Epithelial cell of esophagus (primary cell): ENCODE measurements at regions not wholly inside any gene's neighbourhood (a gene's known extent, or its start where the extent isn't known, plus 50 kb on each side); places are given as distances from the start of the nearest gene placed in this dataset.
A peak's percentile ranks its signal among the peaks of the same experiment; 100 is the strongest.

Source experiments
- DNase-seq: peaks from one replicate; pipeline ENCODE4 v3.0.0; 2010; ENCODE audit warnings: low read depth
- H3K4me3 ChIP-seq: 2 replicates; pipeline ENCODE4 v1.5.1; 2011; ENCODE audit warnings: mild to moderate bottlenecking, low read length, control low read depth
- CTCF ChIP-seq: IDR thresholded peaks from 2 replicates; pipeline ENCODE4 v1.5.1; 2011; ENCODE audit warnings: low read depth, mild to moderate bottlenecking, low read length, control low read depth, inconsistent platforms; ENCODE audit not compliant: insufficient read depth; ENCODE audit errors: missing control alignments

GRCh38 chrX:13258725-13259124 is 61.1 kb downstream of the ATXN3L start:
- no peak for TF ChIP-seq CTCF
- no peak for DNase-seq
- no peak overlapping the region for H3K4me3 ChIP-seq

- no peak for DNase-seq
- H3K4me3 ChIP-seq: no peak overlapping the region
- no peak for TF ChIP-seq CTCF
Observed at GRCh38 chrX:13258052-13258444, 61.8 kb downstream of the ATXN3L start.

- TF ChIP-seq CTCF: no peak
- no peak for DNase-seq
- H3K4me3 ChIP-seq: no peak overlapping the region
Observed at GRCh38 chrX:13257223-13258051, 62.4 kb downstream of the ATXN3L start.

GRCh38 chrX:13256603-13257002 is 63.2 kb downstream of the ATXN3L start:
- H3K4me3 ChIP-seq: no peak overlapping the region
- no peak for TF ChIP-seq CTCF
- DNase-seq: no peak

GRCh38 chrX:13254870-13255269 is 65.0 kb downstream of the ATXN3L start:
- DNase-seq: no peak
- H3K4me3 ChIP-seq: no peak overlapping the region
- TF ChIP-seq CTCF: no peak

GRCh38 chrX:13254076-13254785 is 65.6 kb downstream of the ATXN3L start:
- peak; percentile 67 for DNase-seq
- no peak for TF ChIP-seq CTCF
- no peak overlapping the region for H3K4me3 ChIP-seq

- H3K4me3 ChIP-seq: no peak overlapping the region
- DNase-seq: no peak
- TF ChIP-seq CTCF: no peak
Observed at GRCh38 chrX:13253223-13253622, 66.6 kb downstream of the ATXN3L start.
